Stomach smooth muscle (tissue), 2 donors: ENCODE measurements at regions not wholly inside any gene's neighbourhood (a gene's known extent, or its start where the extent isn't known, plus 50 kb on each side); places are given as distances from the start of the nearest gene placed in this dataset.

ENCODE experiments used
- H3K27ac ChIP-seq: one replicate; pipeline ENCODE4 v1.7.0; 2013; ENCODE audit warnings: mild to moderate bottlenecking, low read length, inconsistent platforms
- H3K27me3 ChIP-seq, 2 donors: one replicate each; pipeline ENCODE4 v1.7.0; 2013; ENCODE audit warnings: low read length in 2 of 2; ENCODE audit not compliant: insufficient read depth in 2 of 2, control insufficient read depth in 1 of 2
- H3K36me3 ChIP-seq, 2 donors: one replicate each; pipeline ENCODE4 v1.7.0; 2013; ENCODE audit warnings: low read length in 2 of 2; ENCODE audit not compliant: control insufficient read depth in 2 of 2, insufficient read depth in 2 of 2
- H3K4me1 ChIP-seq: one replicate; pipeline ENCODE4 v1.7.0; 2013; ENCODE audit warnings: low read length; ENCODE audit not compliant: control insufficient read depth, insufficient read depth
- H3K4me3 ChIP-seq, 2 donors: one replicate each; pipeline ENCODE4 v1.7.0; 2013; ENCODE audit warnings: low read length in 2 of 2
- H3K9ac ChIP-seq, 2 donors: one replicate each; pipeline ENCODE4 v1.7.0; 2013; ENCODE audit warnings: low read length in 2 of 2, mild to moderate bottlenecking in 1 of 2
- H3K9me3 ChIP-seq, 2 donors: one replicate each; pipeline ENCODE4 v1.7.0; 2013; ENCODE audit warnings: low read length in 2 of 2; ENCODE audit not compliant: control insufficient read depth in 2 of 2
- donor health status: healthy.
- donor health status: Pancreatic carcinoma.

- H3K4me1 ChIP-seq = no peaks in the 10 kb centered on the region
- no peak overlapping the region for H3K9ac ChIP-seq
- H3K27me3 ChIP-seq = no peaks in the 10 kb centered on the region
- H3K4me3 ChIP-seq = no peak overlapping the region
- no peak overlapping the region for H3K27ac ChIP-seq
- no peaks in the 10 kb centered on the region for H3K36me3 ChIP-seq
- H3K9me3 ChIP-seq = no peaks in the 10 kb centered on the region
Observed at GRCh38 chr9:17969232-17969631, 390.4 kb downstream of the SH3GL2 start.

- H3K9ac ChIP-seq = no peak overlapping the region
- H3K4me1 ChIP-seq = no peaks in the 10 kb centered on the region
- no peaks in the 10 kb centered on the region for H3K27me3 ChIP-seq
- H3K4me3 ChIP-seq = no peak overlapping the region
- no peak overlapping the region for H3K27ac ChIP-seq
- H3K36me3 ChIP-seq = no peaks in the 10 kb centered on the region
- H3K9me3 ChIP-seq = no peaks in the 10 kb centered on the region
Observed at GRCh38 chr9:17970277-17970676, 391.4 kb downstream of the SH3GL2 start.

GRCh38 chr9:17978773-17979172 is 399.9 kb downstream of the SH3GL2 start:
- H3K36me3 ChIP-seq = no peaks in the 10 kb centered on the region
- peaks cover 0 to 5% of the 10 kb centered on the region in 2 donors for H3K9me3 ChIP-seq
- no peaks in the 10 kb centered on the region for H3K27me3 ChIP-seq
- no peak overlapping the region for H3K27ac ChIP-seq
- no peak overlapping the region for H3K9ac ChIP-seq
- no peak overlapping the region for H3K4me3 ChIP-seq
- H3K4me1 ChIP-seq = no peaks in the 10 kb centered on the region

- no peak overlapping the region for H3K4me3 ChIP-seq
- H3K27me3 ChIP-seq = no peaks in the 10 kb centered on the region
- H3K27ac ChIP-seq = no peak overlapping the region
- no peaks in the 10 kb centered on the region for H3K9me3 ChIP-seq
- H3K36me3 ChIP-seq = no peaks in the 10 kb centered on the region
- H3K9ac ChIP-seq = no peak overlapping the region
- H3K4me1 ChIP-seq = no peaks in the 10 kb centered on the region
Observed at GRCh38 chr9:17986595-17986994, 407.7 kb downstream of the SH3GL2 start.

- no peaks in the 10 kb centered on the region for H3K9me3 ChIP-seq
Observed at GRCh38 chr9:17987189-17987588, 408.3 kb downstream of the SH3GL2 start.

GRCh38 chr9:17988489-17988888 is 409.6 kb downstream of the SH3GL2 start:
- H3K4me1 ChIP-seq = no peaks in the 10 kb centered on the region
- H3K27me3 ChIP-seq = no peaks in the 10 kb centered on the region
- H3K9ac ChIP-seq = no peak overlapping the region
- H3K27ac ChIP-seq = no peak overlapping the region
- H3K36me3 ChIP-seq = no peaks in the 10 kb centered on the region
- no peak overlapping the region for H3K4me3 ChIP-seq
- H3K9me3 ChIP-seq = no peaks in the 10 kb centered on the region

More at GRCh38 chr9:17987189-17987588, 408.3 kb downstream of the SH3GL2 start:
- Histone ChIP-seq H3K27ac (no peak overlapping the region), H3K27me3 (no peaks in the 10 kb centered on the region), H3K4me1 (no peaks in the 10 kb centered on the region), H3K9ac (no peak overlapping the region), H3K4me3 (no peak overlapping the region), H3K36me3 (no peaks in the 10 kb centered on the region)

- H3K4me1 ChIP-seq = no peaks in the 10 kb centered on the region
- H3K4me3 ChIP-seq = no peak overlapping the region
- no peaks in the 10 kb centered on the region for H3K36me3 ChIP-seq
Observed at GRCh38 chr9:17990602-17991001, 411.7 kb downstream of the SH3GL2 start.

GRCh38 chr9:17993024-17993423 is 414.2 kb downstream of the SH3GL2 start:
- Histone ChIP-seq H3K4me1 (no peaks in the 10 kb centered on the region), H3K9ac (no peak overlapping the region), H3K9me3 (no peaks in the 10 kb centered on the region), H3K27ac (no peak overlapping the region), H3K27me3 (no peaks in the 10 kb centered on the region), H3K36me3 (no peaks in the 10 kb centered on the region), H3K4me3 (no peak overlapping the region)

More at GRCh38 chr9:17990602-17991001, 411.7 kb downstream of the SH3GL2 start:
- H3K9ac ChIP-seq = no peak overlapping the region
- H3K9me3 ChIP-seq = no peaks in the 10 kb centered on the region
- H3K27ac ChIP-seq = no peak overlapping the region
- H3K27me3 ChIP-seq = no peaks in the 10 kb centered on the region

GRCh38 chr9:17994695-17995425 is 416.0 kb downstream of the SH3GL2 start:
- no peak overlapping the region for H3K9ac ChIP-seq

GRCh38 chr9:17996728-17997127 is 417.9 kb downstream of the SH3GL2 start:
- no peaks in the 10 kb centered on the region for H3K27me3 ChIP-seq
- H3K4me3 ChIP-seq = no peak overlapping the region
- no peaks in the 10 kb centered on the region for H3K4me1 ChIP-seq
- no peak overlapping the region for H3K9ac ChIP-seq
- H3K27ac ChIP-seq = no peak overlapping the region
- H3K9me3 ChIP-seq = no peaks in the 10 kb centered on the region
- H3K36me3 ChIP-seq = no peaks in the 10 kb centered on the region

More at GRCh38 chr9:17994695-17995425, 416.0 kb downstream of the SH3GL2 start:
- H3K27ac ChIP-seq = no peak overlapping the region
- H3K27me3 ChIP-seq = no peaks in the 10 kb centered on the region
- no peaks in the 10 kb centered on the region for H3K36me3 ChIP-seq
- no peaks in the 10 kb centered on the region for H3K9me3 ChIP-seq
- H3K4me1 ChIP-seq = no peaks in the 10 kb centered on the region
- H3K4me3 ChIP-seq = peak overlapping the region in 1 of 2 donors; percentile 4

- Histone ChIP-seq H3K27ac (no peak overlapping the region), H3K27me3 (no peaks in the 10 kb centered on the region), H3K9ac (no peak overlapping the region), H3K4me1 (no peaks in the 10 kb centered on the region), H3K4me3 (no peak overlapping the region), H3K36me3 (no peaks in the 10 kb centered on the region), H3K9me3 (no peaks in the 10 kb centered on the region)
Observed at GRCh38 chr9:18002718-18003438, 424.0 kb downstream of the SH3GL2 start.
